Tibial nerve (tissue), 4 donors: ENCODE measurements at regions not wholly inside any gene's neighbourhood (a gene's known extent, or its start where the extent isn't known, plus 50 kb on each side); places are given as distances from the start of the nearest gene placed in this dataset.

ENCODE experiments used
- DNase-seq, 2 donors: peaks; one replicate each; pipeline ENCODE4 v3.0.0-alpha.2; 2019; ENCODE audit warnings: low spot score in 2 of 2
- H3K27ac ChIP-seq, 4 donors: fragments of 200-600 bp; sonication (generic) in 3 of 4; one replicate each; pipeline ENCODE4 v1.5.1; 2017 to 2019; ENCODE audit warnings: mild to moderate bottlenecking in 1 of 4
- H3K27me3 ChIP-seq, 2 donors: fragments of 200-600 bp; sonication (generic) in 1 of 2; one replicate each; pipeline versions ENCODE4 v1.5.1 to v1.6.0; 2017 to 2019
- H3K36me3 ChIP-seq, 3 donors: fragments of 200-600 bp; sonication (generic); one replicate each; pipeline ENCODE4 v1.5.1; 2018 to 2019
- H3K4me1 ChIP-seq, 4 donors: fragments of 200-600 bp; sonication (generic) in 3 of 4; one replicate each; pipeline ENCODE4 v1.5.1; 2017 to 2019
- H3K4me3 ChIP-seq, 4 donors: fragments of 200-600 bp; sonication (generic) in 3 of 4; one replicate each; pipeline ENCODE4 v1.5.1; 2017 to 2019; ENCODE audit warnings: mild to moderate bottlenecking in 1 of 4, moderate library complexity in 1 of 4
- H3K9me3 ChIP-seq, 4 donors: fragments of 200-600 bp; sonication (generic) in 3 of 4; one replicate each; pipeline ENCODE4 v1.5.1; 2017 to 2019
- EP300 ChIP-seq, 2 donors: sonication (generic); formaldehyde crosslinking; IDR thresholded peaks; one replicate each; pipeline ENCODE4 v1.6.1; 2017; ENCODE audit warnings: antibody characterized with exemption in 2 of 2, mild to moderate bottlenecking in 1 of 2
- POLR2A ChIP-seq, 2 donors: fragments of 450-650 bp; IDR thresholded peaks; one replicate each; pipeline ENCODE4 v1.6.1; 2017; ENCODE audit warnings: antibody characterized with exemption in 2 of 2, mild to moderate bottlenecking in 2 of 2, moderate library complexity in 2 of 2
- WGBS, 2 donors: methylation state at CpG; one replicate each; pipeline ENCODE4 v1.1.5; 2018; 5-methylcytosine and 5-hydroxymethylcytosine counted together
- TF ChIP-seq, protein P1 (sequence below), 5 experiments: fragments of 200-600 bp in 3 of 5; fragments of 450-650 bp in 2 of 5; sonication (generic) in 3 of 5; IDR thresholded peaks; one replicate each; pipeline ENCODE4 v1.5.1; 2016 to 2019; ENCODE audit warnings: antibody characterized with exemption in 5 of 5, mild to moderate bottlenecking in 3 of 5, moderate library complexity in 2 of 5

DNA sequence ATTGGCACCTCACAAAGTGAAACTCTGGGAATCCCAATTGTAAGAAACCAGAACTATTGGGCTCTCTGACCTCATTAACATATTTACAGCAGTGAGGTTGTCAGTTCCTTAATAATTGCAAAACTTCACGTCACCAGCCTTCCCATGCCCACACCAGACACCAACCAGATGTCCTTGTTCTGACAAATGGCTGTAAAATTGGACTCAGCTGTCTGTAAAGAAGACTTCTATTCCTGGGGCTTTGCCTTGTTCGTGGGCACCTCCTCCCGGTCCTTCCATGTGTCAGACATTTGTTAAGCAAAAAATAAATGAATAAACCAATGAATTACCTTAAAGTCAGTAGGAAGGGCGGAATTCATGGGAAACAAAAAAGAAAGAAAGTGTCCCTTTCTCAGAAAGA, 284.3 kb upstream of the CDH11 start:
- 88 to 89% methylated on average over 4 of the region's 4 CpGs for WGBS, 2 donors
- no peaks in the 10 kb centered on the region for H3K9me3 ChIP-seq

DNA sequence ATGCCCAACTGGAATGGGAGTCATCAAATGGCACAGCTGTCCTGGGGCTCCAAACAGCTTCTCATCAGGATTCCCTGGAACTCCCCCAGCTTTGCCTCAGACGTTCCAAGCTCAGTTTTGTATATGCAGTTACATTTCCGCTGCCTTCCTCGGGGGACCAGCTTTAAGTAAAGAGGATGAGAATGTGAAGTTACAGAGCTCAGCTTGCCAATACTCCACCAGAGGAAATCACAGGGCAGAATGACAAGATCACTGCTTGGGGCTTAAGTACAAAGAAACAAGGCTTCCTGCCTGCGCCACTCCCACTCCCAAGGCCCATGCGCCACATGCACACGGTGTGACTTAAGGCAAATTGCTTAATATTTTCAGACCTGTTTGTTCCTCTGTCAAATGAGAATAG, 272.4 kb upstream of the CDH11 start:
- no peaks in the 10 kb centered on the region for H3K36me3 ChIP-seq
- H3K27me3 ChIP-seq: no peaks in the 10 kb centered on the region
- H3K27ac ChIP-seq: no peak overlapping the region
- WGBS, 2 donors: 60 to 72% methylated on average over 6 of the region's 6 CpGs
- no peak overlapping the region for H3K4me3 ChIP-seq
- H3K9me3 ChIP-seq: no peaks in the 10 kb centered on the region
- DNase-seq: no peak
- H3K4me1 ChIP-seq: no peaks in the 10 kb centered on the region
- TF ChIP-seq EP300 (IDR thresholded peaks at IDR 0.05): no peak
- TF ChIP-seq, protein P1, sequence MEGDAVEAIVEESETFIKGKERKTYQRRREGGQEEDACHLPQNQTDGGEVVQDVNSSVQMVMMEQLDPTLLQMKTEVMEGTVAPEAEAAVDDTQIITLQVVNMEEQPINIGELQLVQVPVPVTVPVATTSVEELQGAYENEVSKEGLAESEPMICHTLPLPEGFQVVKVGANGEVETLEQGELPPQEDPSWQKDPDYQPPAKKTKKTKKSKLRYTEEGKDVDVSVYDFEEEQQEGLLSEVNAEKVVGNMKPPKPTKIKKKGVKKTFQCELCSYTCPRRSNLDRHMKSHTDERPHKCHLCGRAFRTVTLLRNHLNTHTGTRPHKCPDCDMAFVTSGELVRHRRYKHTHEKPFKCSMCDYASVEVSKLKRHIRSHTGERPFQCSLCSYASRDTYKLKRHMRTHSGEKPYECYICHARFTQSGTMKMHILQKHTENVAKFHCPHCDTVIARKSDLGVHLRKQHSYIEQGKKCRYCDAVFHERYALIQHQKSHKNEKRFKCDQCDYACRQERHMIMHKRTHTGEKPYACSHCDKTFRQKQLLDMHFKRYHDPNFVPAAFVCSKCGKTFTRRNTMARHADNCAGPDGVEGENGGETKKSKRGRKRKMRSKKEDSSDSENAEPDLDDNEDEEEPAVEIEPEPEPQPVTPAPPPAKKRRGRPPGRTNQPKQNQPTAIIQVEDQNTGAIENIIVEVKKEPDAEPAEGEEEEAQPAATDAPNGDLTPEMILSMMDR (IDR thresholded peaks at IDR 0.05): no peak

More for the DNA sequence above, 284.3 kb upstream of the CDH11 start:
- peaks cover 0 to 5% (median 0%) of the 10 kb centered on the region in 4 donors for H3K4me1 ChIP-seq
- no peak for DNase-seq
- no peak overlapping the region for H3K27ac ChIP-seq
- no peaks in the 10 kb centered on the region for H3K36me3 ChIP-seq
- TF ChIP-seq POLR2A (IDR thresholded peaks at IDR 0.05) (no peak), EP300 (IDR thresholded peaks at IDR 0.05) (no peak)
- TF ChIP-seq, protein P1 (IDR thresholded peaks at IDR 0.05): no peak
- H3K4me3 ChIP-seq: no peak overlapping the region
- no peaks in the 10 kb centered on the region for H3K27me3 ChIP-seq

DNA sequence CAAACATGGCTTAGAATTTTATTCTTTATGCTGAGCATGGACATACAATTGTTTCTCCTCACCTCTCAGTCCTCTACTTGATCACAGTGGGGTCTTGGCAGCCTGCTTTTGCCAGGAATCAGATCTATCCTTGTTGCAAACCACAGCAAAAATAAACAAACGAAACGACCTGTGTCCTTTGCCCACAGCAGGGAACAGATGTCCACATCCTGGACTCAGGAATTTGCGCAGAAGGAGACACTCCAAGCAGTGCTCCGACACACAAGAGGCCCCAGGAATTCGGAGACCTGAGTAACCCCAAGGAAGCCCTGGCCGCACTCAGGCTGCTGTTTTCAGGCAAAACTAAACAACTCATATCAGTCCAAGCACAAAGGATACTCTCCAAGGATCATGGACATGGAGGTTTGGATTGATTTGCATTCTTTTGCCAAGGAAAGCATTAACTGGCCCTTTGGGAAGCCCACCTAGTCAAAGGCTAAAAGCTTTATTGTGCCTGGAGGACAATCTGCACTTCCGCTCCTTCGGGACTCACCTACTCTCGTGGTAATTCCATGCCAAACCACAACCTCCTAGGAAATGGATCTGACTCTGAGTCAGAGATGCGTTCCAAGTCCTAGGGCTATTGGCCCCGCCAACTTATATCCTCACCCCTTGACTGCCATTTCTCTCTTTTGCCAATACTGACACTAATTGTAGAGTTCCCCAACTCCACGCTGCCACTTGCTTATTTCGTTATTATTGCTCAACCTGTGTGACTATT, 271.1 kb upstream of the CDH11 start:
- Histone ChIP-seq H3K9me3 (no peaks in the 10 kb centered on the region), H3K4me1 (no peaks in the 10 kb centered on the region), H3K4me3 (no peak overlapping the region), H3K36me3 (no peaks in the 10 kb centered on the region), H3K27ac (no peak overlapping the region), H3K27me3 (no peaks in the 10 kb centered on the region)
- 72 to 79% methylated on average over 13 of the region's 13 CpGs for WGBS, 2 donors
- TF ChIP-seq EP300 (IDR thresholded peaks at IDR 0.05) (no peak), POLR2A (IDR thresholded peaks at IDR 0.05) (no peak)
- no peak for DNase-seq

DNA sequence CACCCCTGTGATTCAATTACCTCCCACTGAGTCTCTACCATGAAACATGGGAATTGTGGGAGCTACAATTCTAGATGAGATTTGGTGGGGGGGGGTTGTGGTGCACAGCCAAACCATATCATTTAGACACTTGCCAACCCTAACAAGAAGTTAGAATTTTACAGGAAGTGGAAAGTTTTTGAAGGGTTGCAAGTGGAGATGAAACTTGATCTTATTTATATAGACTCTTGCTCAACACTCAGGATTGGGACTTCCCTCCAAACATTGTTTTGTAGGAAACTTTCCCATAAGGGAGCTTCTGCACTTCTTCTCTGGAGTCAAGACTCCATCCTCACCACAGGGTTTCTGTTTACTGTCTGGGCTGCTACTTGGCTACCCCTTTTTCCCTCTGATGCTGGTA, 266.7 kb upstream of the CDH11 start:
- no peak overlapping the region for H3K27ac ChIP-seq
- no peaks in the 10 kb centered on the region for H3K27me3 ChIP-seq
- no peak overlapping the region for H3K4me3 ChIP-seq
- DNase-seq: no peak
- TF ChIP-seq EP300 (IDR thresholded peaks at IDR 0.05): no peak
- TF ChIP-seq, protein P1 (IDR thresholded peaks at IDR 0.05): no peak
- TF ChIP-seq POLR2A (IDR thresholded peaks at IDR 0.05): no peak
- H3K9me3 ChIP-seq: no peaks in the 10 kb centered on the region
- H3K36me3 ChIP-seq: no peaks in the 10 kb centered on the region
- no peaks in the 10 kb centered on the region for H3K4me1 ChIP-seq

DNA sequence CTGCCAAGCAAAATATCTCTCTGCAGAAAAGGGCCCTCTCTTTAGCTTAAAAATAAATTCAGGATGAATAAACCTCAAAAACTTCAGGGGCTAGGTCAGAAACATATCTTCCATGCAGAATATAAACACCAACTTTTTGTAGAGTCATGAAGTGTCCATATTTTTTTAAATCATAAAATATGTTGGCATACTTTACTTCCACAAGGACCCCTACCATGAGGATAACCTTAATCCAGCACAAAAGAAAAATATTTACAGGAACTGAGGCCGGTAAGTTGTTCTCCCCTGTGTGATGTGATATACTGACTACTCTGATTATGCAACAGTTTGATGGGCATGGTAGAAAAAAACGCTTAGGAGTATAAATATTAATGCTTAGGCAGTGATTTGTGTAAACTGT, 264.8 kb upstream of the CDH11 start:
- DNase-seq: no peak
- no peak for TF ChIP-seq EP300 (IDR thresholded peaks at IDR 0.05)
- TF ChIP-seq, protein P1 (IDR thresholded peaks at IDR 0.05): no peak
- TF ChIP-seq POLR2A (IDR thresholded peaks at IDR 0.05): no peak
- WGBS, 2 donors: 48 to 61% methylated on average over 2 of the region's 2 CpGs
- Histone ChIP-seq H3K4me1 (no peaks in the 10 kb centered on the region), H3K4me3 (no peak overlapping the region), H3K27ac (no peak overlapping the region), H3K9me3 (no peaks in the 10 kb centered on the region), H3K27me3 (no peaks in the 10 kb centered on the region), H3K36me3 (no peaks in the 10 kb centered on the region)
